GM21447 (cell line): ENCODE measurements at regions not wholly inside any gene's neighbourhood (a gene's known extent, or its start where the extent isn't known, plus 50 kb on each side); places are given as distances from the start of the nearest gene placed in this dataset.
"Not testable (repeated sequence)": the region's sequence is repeated elsewhere in the genome, so short reads cannot be mapped to it uniquely, and the experiment has no call there.

Experiments used
- ATAC-seq: cut with Tn5 transposase; IDR thresholded peaks from one replicate; pipeline ENCODE4 v1.9.1; 2021; ENCODE audit not compliant: unreplicated experiment

- not testable (repeated sequence) for ATAC-seq
These were observed 705.1 kb downstream of the STPG2 start for GRCh38 chr4:97437998-97438705.

- no peak for ATAC-seq
These were observed 690.1 kb downstream of the STPG2 start for GRCh38 chr4:97453186-97453585.

GRCh38 chr4:97457253-97457652 lies 686.0 kb downstream of the STPG2 start:
- no peak for ATAC-seq

GRCh38 chr4:97468272-97468671 lies 675.0 kb downstream of the STPG2 start:
- no peak for ATAC-seq

GRCh38 chr4:97475621-97476020 lies 667.7 kb downstream of the STPG2 start:
- ATAC-seq, result no peak

- ATAC-seq, result no peak
These were observed 665.3 kb downstream of the STPG2 start for GRCh38 chr4:97477974-97478373.

GRCh38 chr4:97479388-97479787 lies 663.9 kb downstream of the STPG2 start:
- ATAC-seq, result no peak

GRCh38 chr4:97491856-97492255 lies 651.4 kb downstream of the STPG2 start:
- ATAC-seq, result no peak

GRCh38 chr4:97493815-97494518 lies 649.3 kb downstream of the STPG2 start:
- ATAC-seq, result no peak

GRCh38 chr4:97496298-97496873 lies 646.9 kb downstream of the STPG2 start:
- no peak for ATAC-seq

GRCh38 chr4:97498875-97499274 lies 644.4 kb downstream of the STPG2 start:
- no peak for ATAC-seq

GRCh38 chr4:97500423-97500822 lies 642.9 kb downstream of the STPG2 start:
- peak; percentile 99 for ATAC-seq

GRCh38 chr4:97504713-97505112 lies 638.6 kb downstream of the STPG2 start:
- ATAC-seq, result no peak

- no peak for ATAC-seq
These were observed 635.6 kb downstream of the STPG2 start for GRCh38 chr4:97507587-97508245.
